ENCODE measurements at regions not wholly inside any gene's neighbourhood (a gene's known extent, or its start where the extent isn't known, plus 50 kb on each side); places are given as distances from the start of the nearest gene placed in this dataset.
"Not testable (repeated sequence)": the region's sequence is repeated elsewhere in the genome, so short reads cannot be mapped to it uniquely, and the experiment has no call there.

DNA sequence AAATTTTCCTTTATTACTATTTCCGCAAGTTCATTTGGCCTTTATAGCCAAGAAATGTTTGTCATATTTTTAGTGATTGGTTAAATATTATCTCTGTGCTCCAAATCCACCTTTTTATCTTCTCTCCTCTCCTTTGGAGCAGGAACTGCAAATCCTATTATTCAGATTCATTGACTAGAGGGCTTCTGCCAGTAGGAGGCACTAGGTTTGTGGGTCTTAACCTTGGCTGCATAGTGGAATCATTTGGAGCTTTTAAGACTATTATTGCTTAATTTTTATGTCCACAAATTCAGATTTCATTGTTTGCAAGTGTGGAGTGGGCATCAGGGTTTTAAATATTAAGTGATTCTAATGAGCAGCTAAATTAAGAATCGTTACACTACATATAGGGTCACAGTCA, 75.3 kb upstream of the SYT10 start:
- Histone ChIP-seq H3K4ac (ENCODE audit: low read length) (no peak overlapping the region), H3K9ac (ENCODE audit: low read depth, low read length, poor library complexity) (no peak overlapping the region), H2BK15ac (ENCODE audit: low read length) (no peak overlapping the region)

DNA sequence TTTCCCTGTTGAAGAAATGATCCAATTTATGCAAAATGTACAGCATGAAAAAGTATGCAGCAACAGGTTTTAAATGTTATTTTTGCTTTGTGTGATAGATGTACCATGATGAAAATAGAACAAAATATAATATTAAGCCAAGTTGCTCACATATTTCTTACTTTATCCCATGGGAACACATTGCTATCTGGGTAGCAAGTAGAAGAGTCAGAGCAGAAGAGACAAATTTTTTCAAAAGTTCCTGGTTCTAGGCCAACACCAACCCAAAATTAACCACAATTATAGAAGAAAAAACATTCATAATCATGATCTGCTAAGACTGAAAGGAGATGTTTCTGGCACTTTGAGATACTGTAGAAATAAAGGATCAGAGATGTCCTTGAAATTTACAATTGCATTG, 79.9 kb upstream of the SYT10 start:
- no peaks in the 10 kb centered on the region for H3K27me3 ChIP-seq (ENCODE audit: control insufficient read depth in 3 of 3, insufficient read depth in 3 of 3, low read depth in 1 of 3, low read length in 3 of 3)
- H3K27ac ChIP-seq (replicated peaks; ENCODE audit: low read length): no peak overlapping the region
- H3K4ac ChIP-seq (ENCODE audit: low read length): no peak overlapping the region
- no peak overlapping the region for H3K4me2 ChIP-seq (ENCODE audit: insufficient read depth, low read length, poor library complexity, severe bottlenecking)
- H3K9me3 ChIP-seq (replicated peaks in 1 of 2; ENCODE audit: control insufficient read depth in 2 of 2, insufficient read depth in 1 of 2, low read depth in 1 of 2, low read length in 2 of 2): no peaks in the 10 kb centered on the region
- no peak overlapping the region for H4K91ac ChIP-seq (ENCODE audit: low read depth, low read length, poor library complexity)
- H3K9ac ChIP-seq (ENCODE audit: low read depth, low read length, poor library complexity): no peak overlapping the region
- H2AFZ ChIP-seq (ENCODE audit: low read length): peak overlapping the region; percentile 90
- H2AK5ac ChIP-seq (ENCODE audit: low read depth, low read length): no peak overlapping the region
- no peak overlapping the region for H2BK12ac ChIP-seq (ENCODE audit: low read length)
- no peak overlapping the region for H2BK15ac ChIP-seq (ENCODE audit: low read length)
- DNase-seq (ENCODE audit: low spot score): no peak
- H3K79me1 ChIP-seq (ENCODE audit: low read depth, low read length): no peaks in the 10 kb centered on the region
- no peak overlapping the region for H2BK120ac ChIP-seq (ENCODE audit: low read depth, low read length)
- no peak overlapping the region for H4K8ac ChIP-seq (ENCODE audit: low read depth, low read length)
- no peaks in the 10 kb centered on the region for H3K36me3 ChIP-seq (replicated peaks in 1 of 2; ENCODE audit: control insufficient read depth in 2 of 2, insufficient read depth in 2 of 2, low read length in 2 of 2)
- H3K14ac ChIP-seq (ENCODE audit: low read length): no peak overlapping the region
- no peaks in the 10 kb centered on the region for H3K4me1 ChIP-seq (ENCODE audit: control insufficient read depth in 2 of 2, insufficient read depth in 1 of 2, low read depth in 1 of 2, low read length in 2 of 2)
- H2BK5ac ChIP-seq (ENCODE audit: low read length): no peak overlapping the region
- H3K4me3 ChIP-seq (ENCODE audit: low read length in 2 of 2): no peak overlapping the region
- H3K18ac ChIP-seq (ENCODE audit: low read length): no peak overlapping the region
- H3K23ac ChIP-seq (ENCODE audit: low read depth, low read length, poor library complexity): no peak overlapping the region

More for the DNA sequence above, 75.3 kb upstream of the SYT10 start:
- Histone ChIP-seq H3K4me3 (ENCODE audit: low read length in 2 of 2) (no peak overlapping the region), H2AFZ (ENCODE audit: low read length) (peak overlapping the region; percentile 57), H3K27ac (replicated peaks; ENCODE audit: low read length) (no peak overlapping the region), H2BK5ac (ENCODE audit: low read length) (no peak overlapping the region), H4K8ac (ENCODE audit: low read depth, low read length) (no peak overlapping the region), H3K14ac (ENCODE audit: low read length) (no peak overlapping the region), H3K18ac (ENCODE audit: low read length) (no peak overlapping the region), H2BK120ac (ENCODE audit: low read depth, low read length) (no peak overlapping the region), H3K9me3 (replicated peaks in 1 of 2; ENCODE audit: control insufficient read depth in 2 of 2, insufficient read depth in 1 of 2, low read depth in 1 of 2, low read length in 2 of 2) (no peaks in the 10 kb centered on the region), H4K91ac (ENCODE audit: low read depth, low read length, poor library complexity) (no peak overlapping the region), H3K4me2 (ENCODE audit: insufficient read depth, low read length, poor library complexity, severe bottlenecking) (no peak overlapping the region), H3K27me3 (ENCODE audit: control insufficient read depth in 3 of 3, insufficient read depth in 3 of 3, low read depth in 1 of 3, low read length in 3 of 3) (no peaks in the 10 kb centered on the region), H3K79me1 (ENCODE audit: low read depth, low read length) (no peaks in the 10 kb centered on the region), H2BK12ac (ENCODE audit: low read length) (no peak overlapping the region), H3K23ac (ENCODE audit: low read depth, low read length, poor library complexity) (no peak overlapping the region), H3K4me1 (ENCODE audit: control insufficient read depth in 2 of 2, insufficient read depth in 1 of 2, low read depth in 1 of 2, low read length in 2 of 2) (no peaks in the 10 kb centered on the region), H2AK5ac (ENCODE audit: low read depth, low read length) (no peak overlapping the region), H3K36me3 (replicated peaks in 1 of 2; ENCODE audit: control insufficient read depth in 2 of 2, insufficient read depth in 2 of 2, low read length in 2 of 2) (no peaks in the 10 kb centered on the region)
- WGBS, 2 donors (ENCODE audit: extremely low coverage in 2 of 2, insufficient read length in 2 of 2, insufficient replicate concordance in 1 of 2): no CpG with 5 or more reads among the region's 2 CpGs
- DNase-seq (ENCODE audit: low spot score): no peak

DNA sequence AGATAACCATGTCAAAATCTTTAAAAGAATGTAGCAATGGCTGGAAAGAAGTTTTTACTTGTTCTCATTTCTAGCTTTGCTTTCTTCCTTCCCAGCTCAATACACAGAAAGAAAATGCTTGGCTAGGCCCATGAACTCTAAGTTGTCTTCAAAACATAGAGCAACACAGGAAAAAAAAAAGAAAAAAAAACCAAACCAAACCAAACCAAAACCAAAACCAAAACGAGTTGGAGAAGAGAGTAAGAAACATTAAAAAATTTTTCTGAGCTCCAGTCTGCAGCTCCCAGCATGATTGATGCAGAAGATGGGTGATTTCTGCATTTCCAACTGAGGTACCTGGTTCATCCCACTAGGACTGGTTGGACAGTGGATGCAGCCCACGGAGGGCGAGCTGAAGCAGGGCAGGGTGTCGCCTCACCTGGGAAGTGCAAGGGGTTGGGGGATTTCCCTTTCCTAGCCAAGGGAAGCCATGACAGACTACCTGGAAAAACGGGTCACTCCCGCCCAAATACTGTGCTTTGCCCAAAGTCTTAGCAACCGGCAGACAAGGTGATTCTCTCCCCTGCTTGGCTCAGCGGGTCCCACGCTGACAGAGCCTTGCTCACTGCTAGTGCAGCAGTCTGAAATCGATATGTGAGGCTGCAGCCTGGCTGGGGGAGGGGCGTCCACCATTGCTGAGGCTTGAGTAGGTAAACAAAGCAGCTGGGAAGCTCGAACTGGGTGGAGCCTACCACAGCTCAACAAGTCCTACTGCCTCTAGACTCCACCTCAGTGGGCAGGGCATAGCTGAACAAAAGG, 81.1 kb upstream of the SYT10 start:
- not testable (repeated sequence) for H3K4me3 ChIP-seq (ENCODE audit: low read length in 2 of 2); H4K8ac ChIP-seq (ENCODE audit: low read depth, low read length); H3K79me1 ChIP-seq (ENCODE audit: low read depth, low read length); H2BK12ac ChIP-seq (ENCODE audit: low read length); H2BK15ac ChIP-seq (ENCODE audit: low read length); H3K27ac ChIP-seq (replicated peaks; ENCODE audit: low read length); H3K14ac ChIP-seq (ENCODE audit: low read length); H2AK5ac ChIP-seq (ENCODE audit: low read depth, low read length); H4K91ac ChIP-seq (ENCODE audit: low read depth, low read length, poor library complexity); H3K18ac ChIP-seq (ENCODE audit: low read length); H3K4me1 ChIP-seq (ENCODE audit: control insufficient read depth in 2 of 2, insufficient read depth in 1 of 2, low read depth in 1 of 2, low read length in 2 of 2); H3K9me3 ChIP-seq (replicated peaks in 1 of 2; ENCODE audit: control insufficient read depth in 2 of 2, insufficient read depth in 1 of 2, low read depth in 1 of 2, low read length in 2 of 2); H3K23ac ChIP-seq (ENCODE audit: low read depth, low read length, poor library complexity); DNase-seq (ENCODE audit: low spot score); H3K9ac ChIP-seq (ENCODE audit: low read depth, low read length, poor library complexity); H2BK120ac ChIP-seq (ENCODE audit: low read depth, low read length); H3K4me2 ChIP-seq (ENCODE audit: insufficient read depth, low read length, poor library complexity, severe bottlenecking); H2BK5ac ChIP-seq (ENCODE audit: low read length); H3K4ac ChIP-seq (ENCODE audit: low read length); H3K36me3 ChIP-seq (replicated peaks in 1 of 2; ENCODE audit: control insufficient read depth in 2 of 2, insufficient read depth in 2 of 2, low read length in 2 of 2); H3K27me3 ChIP-seq (ENCODE audit: control insufficient read depth in 3 of 3, insufficient read depth in 3 of 3, low read depth in 1 of 3, low read length in 3 of 3)
- no CpG with 5 or more reads among the region's 12 CpGs for WGBS, 2 donors (ENCODE audit: extremely low coverage in 2 of 2, insufficient read length in 2 of 2, insufficient replicate concordance in 1 of 2)
- H2AFZ ChIP-seq (ENCODE audit: low read length): peak overlapping the region; percentile 90

DNA sequence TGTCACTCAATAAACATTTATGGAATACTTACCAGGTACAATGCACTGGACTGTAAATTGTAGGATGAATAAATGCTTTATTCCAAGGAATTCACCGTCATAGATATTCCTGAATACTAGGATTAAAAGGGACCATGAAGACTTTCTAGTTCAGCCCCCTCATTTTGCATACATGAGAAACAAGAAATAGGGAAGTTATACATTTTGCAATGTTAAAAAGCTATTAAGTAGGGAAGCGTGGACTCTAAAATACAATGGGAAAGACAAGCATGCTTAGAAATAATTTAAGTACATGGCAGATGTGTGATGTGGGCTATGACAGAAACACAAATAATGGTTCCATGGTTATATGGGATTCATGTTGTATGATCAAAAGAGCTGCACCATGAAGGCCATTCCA, 89.4 kb upstream of the SYT10 start:
- H3K27ac ChIP-seq (replicated peaks; ENCODE audit: low read length): no peak overlapping the region
- no peak overlapping the region for H2BK120ac ChIP-seq (ENCODE audit: low read depth, low read length)
- no peak overlapping the region for H3K9ac ChIP-seq (ENCODE audit: low read depth, low read length, poor library complexity)
- H4K91ac ChIP-seq (ENCODE audit: low read depth, low read length, poor library complexity): no peak overlapping the region
- H3K4ac ChIP-seq (ENCODE audit: low read length): no peak overlapping the region
- no peak overlapping the region for H2BK12ac ChIP-seq (ENCODE audit: low read length)
- H3K4me2 ChIP-seq (ENCODE audit: insufficient read depth, low read length, poor library complexity, severe bottlenecking): no peak overlapping the region
- WGBS, 2 donors (ENCODE audit: extremely low coverage in 2 of 2, insufficient read length in 2 of 2, insufficient replicate concordance in 1 of 2): no CpG with 5 or more reads among the region's 2 CpGs
- H3K4me1 ChIP-seq (ENCODE audit: control insufficient read depth in 2 of 2, insufficient read depth in 1 of 2, low read depth in 1 of 2, low read length in 2 of 2): no peaks in the 10 kb centered on the region
- H3K9me3 ChIP-seq (replicated peaks in 1 of 2; ENCODE audit: control insufficient read depth in 2 of 2, insufficient read depth in 1 of 2, low read depth in 1 of 2, low read length in 2 of 2): no peaks in the 10 kb centered on the region
- no peak overlapping the region for H2BK15ac ChIP-seq (ENCODE audit: low read length)
- no peaks in the 10 kb centered on the region for H3K79me1 ChIP-seq (ENCODE audit: low read depth, low read length)
- H3K18ac ChIP-seq (ENCODE audit: low read length): no peak overlapping the region
- no peak overlapping the region for H2BK5ac ChIP-seq (ENCODE audit: low read length)
- H2AK5ac ChIP-seq (ENCODE audit: low read depth, low read length): no peak overlapping the region
- H3K4me3 ChIP-seq (ENCODE audit: low read length in 2 of 2): no peak overlapping the region
- H3K27me3 ChIP-seq (ENCODE audit: control insufficient read depth in 3 of 3, insufficient read depth in 3 of 3, low read depth in 1 of 3, low read length in 3 of 3): no peaks in the 10 kb centered on the region
- no peak overlapping the region for H3K23ac ChIP-seq (ENCODE audit: low read depth, low read length, poor library complexity)
- DNase-seq (ENCODE audit: low spot score): no peak
- no peak overlapping the region for H2AFZ ChIP-seq (ENCODE audit: low read length)
- H3K36me3 ChIP-seq (replicated peaks in 1 of 2; ENCODE audit: control insufficient read depth in 2 of 2, insufficient read depth in 2 of 2, low read length in 2 of 2): no peaks in the 10 kb centered on the region
- H4K8ac ChIP-seq (ENCODE audit: low read depth, low read length): no peak overlapping the region
- no peak overlapping the region for H3K14ac ChIP-seq (ENCODE audit: low read length)

Measured in neuronal stem cell (in vitro differentiated cells).